Stimulated activated CD4-positive, alpha-beta T cell treated with anti-CD3 and anti-CD28 coated beads, Interleukin-12 subunit alpha, Interleukin-12 subunit beta, amount 100 ng/mL, for 4 hours (primary cell): ENCODE measurements at regions not wholly inside any gene's neighbourhood (a gene's known extent, or its start where the extent isn't known, plus 50 kb on each side); places are given as distances from the start of the nearest gene placed in this dataset.
A peak's percentile ranks its signal among the peaks of the same experiment; 100 is the strongest.

Experiments
- DNase-seq: peaks from one replicate; pipeline ENCODE4 v3.0.0-alpha.2; 2020

DNA sequence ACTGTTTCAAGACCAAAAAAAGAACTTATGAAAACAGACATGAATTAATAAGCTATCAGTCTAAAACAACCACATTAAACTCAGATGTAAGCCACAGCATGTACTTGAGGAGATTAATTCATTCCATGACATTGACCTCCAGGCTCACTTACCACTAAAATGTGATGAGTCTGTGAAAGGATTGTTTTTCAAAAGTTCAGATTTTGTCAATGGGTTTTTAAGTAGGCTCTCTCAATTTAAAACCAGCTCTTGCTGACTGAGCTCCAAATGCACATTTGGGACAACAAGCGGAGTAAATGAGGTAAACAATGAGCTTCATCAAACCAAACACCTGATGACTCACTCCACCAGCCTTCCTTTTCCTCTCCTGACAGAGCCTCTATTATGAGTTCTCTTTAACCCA, 197.0 kb downstream of the SIM1 start:
- DNase-seq = no peak

DNA sequence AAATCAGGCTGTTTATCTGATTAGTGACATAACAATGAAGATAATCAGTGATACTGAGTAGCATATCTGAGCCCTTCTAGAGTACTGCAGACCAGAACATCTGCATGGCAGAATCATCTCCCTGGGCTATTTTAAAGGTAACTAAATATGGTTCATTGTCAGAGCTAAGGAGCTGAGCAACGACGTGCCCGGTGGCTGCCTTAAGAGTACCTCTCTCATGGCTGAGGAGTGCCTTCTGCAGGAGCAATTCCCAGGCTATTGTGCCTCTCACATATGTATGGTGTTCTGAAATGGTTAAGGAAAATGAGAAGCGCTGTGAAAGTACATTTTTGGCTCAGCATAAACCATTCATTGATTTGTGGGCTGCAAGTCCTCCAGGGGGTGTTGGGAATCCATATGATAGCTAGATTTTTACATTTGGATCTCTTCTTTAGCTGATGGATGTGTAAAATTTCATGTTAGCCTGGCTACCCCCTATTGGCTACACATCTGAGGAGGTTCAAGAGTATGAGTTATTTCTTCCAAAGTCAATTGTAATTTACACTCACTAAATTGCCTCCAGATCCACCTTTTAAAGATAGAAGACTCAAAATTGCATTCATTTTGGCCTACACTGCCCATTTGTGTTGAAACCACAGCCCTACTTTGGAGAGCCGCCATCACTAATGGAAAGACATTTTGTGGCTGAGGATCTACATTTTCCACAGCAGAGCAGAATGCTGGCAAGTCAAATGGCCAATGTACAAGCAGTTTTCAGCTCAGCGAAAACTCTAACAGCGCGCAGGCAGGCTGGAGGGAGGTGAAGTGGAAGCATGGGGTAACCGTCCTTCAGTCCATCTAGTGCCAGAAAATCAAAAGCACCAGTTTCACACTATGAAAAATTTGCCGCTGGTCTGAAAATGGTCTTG, 198.0 kb downstream of the SIM1 start:
- DNase-seq = no peak

DNA sequence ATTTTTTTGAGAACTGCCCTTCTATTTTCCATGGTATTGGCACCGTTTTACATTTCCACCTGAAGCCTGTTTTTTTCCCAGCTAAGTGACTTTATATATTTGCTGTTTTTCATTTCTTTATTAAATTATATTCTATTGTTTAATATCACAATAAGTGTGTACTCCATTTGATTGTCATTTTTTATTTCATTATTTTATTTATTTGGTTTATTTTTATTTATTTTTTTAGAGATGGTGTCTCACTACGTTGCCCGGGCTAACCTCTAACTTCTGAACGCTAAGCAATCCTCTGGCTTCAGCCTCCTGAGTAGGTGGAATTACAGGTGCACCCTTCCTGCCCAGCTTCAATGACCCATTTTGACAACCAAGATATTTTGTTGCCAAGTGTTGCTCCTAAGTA, 202.6 kb downstream of the SIM1 start:
- no peak for DNase-seq

DNA sequence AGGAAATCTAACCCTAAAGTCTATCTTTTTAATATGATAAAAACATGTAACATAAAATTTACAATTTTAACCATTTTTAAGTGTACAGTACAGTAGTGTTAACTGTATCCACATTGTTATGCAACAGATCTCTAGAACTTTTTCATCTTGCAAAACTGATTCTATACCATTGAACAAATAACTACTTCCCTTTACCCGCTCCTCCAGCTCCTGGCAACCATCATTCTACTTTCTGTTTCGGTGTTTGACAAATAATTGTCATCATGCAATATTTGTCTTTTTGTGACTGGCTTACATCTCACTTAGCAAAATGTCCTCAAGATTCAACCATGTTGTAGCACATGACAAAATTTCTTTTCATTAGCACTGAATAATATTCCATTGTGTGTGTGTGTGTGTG, 203.2 kb downstream of the SIM1 start:
- DNase-seq = no peak

DNA sequence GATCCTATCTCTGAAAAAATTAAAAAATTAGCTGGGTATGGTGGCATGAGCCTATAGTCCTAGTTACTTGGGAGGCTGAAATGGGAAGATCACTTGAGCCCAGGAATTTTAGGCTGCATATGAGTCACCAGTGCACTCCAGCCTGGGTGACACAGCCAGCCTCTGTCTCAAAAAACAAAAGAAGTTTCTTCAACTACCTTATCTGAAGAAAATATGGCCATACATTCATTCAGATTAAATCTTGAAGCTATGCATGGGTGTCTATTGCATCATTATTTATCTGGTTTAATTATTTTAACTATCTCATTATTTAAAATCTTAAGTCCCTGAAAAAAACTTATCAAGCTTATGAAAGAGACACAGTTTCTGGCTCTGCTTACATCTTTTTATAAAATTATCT, 204.1 kb downstream of the SIM1 start:
- DNase-seq = no peak

DNA sequence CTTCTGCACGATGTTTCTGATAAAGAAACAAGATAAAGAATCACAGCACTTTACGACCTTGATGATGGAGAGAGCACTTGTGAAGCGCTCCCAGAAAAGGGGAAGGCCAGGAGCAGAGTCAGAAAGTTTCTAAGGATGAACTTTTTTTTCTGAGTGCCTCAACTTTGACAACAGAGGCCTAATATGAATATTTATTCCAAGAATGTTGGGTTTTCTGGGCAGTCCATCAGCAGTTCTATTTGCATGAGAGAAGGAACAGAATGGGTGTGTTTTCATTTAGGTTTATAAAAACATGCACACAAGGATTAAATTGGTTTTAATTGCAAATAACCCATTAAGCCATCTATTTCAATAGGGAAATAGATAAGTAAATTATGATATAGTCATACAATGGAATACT, 204.9 kb downstream of the SIM1 start:
- no peak for DNase-seq

DNA sequence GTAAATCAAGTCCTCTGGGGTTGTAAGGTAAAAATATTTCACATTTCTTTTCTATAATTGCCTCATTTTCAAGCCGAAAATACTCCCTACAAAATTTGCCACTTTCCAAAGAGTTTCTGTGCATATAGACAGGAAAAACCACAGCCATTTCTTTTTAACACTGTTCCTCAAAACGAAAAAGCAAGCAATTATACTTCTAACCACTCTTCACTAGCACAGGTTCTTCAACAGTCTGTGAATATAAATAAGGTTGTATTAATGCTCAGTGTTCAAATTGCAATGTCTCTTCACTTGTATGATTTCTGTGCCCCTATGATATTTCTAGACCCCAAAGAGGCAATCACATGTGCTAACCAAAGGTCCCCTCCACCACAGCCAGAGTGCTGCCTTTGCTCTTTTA, 206.0 kb downstream of the SIM1 start:
- DNase-seq = no peak

DNA sequence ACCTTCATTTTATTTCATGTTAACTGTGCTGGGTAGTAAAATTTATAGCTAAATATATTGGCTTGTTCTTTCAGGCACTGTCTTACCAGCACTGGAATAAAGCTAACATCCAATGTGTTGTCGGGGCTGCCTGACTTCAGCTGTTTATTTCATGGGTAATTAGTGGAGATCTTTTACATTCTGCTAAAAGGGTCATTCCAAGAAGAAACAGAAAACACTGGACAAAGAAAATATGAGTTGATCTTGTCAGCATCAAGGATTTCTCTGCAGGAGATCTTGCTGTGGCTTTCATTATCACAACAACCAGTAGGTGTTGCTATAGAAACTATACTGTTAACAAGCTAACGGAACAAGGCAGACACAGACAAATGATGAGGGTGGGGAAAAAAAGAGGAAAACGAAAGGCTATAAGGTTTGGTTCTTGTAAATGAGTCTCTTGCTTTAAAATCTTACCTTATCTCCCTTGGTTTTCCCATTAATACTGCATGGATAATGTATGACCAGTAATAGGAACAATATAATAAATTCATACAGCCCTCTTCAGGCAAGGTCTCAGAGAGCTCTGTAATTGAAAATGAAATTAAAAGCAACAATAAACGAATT, 206.8 kb downstream of the SIM1 start:
- DNase-seq = no peak

DNA sequence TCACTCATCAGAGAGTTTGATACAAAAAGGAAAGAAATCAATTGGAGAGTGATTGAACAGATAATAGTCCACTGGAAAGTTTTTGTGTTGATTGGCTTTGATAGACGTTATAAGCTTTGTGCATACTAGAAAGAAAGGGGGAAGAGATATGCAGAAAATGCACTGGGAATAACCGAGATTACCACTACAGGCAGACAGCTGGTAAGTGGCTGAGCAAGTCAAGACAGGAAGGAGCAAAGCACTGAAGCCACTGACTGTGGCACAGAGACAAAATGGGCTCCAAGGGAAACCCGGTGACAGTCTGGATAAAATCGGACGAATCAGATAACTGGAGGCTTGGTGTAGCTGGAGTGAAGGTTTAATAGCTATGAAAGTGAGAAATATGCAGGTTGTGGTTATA, 209.0 kb downstream of the SIM1 start:
- no peak for DNase-seq

DNA sequence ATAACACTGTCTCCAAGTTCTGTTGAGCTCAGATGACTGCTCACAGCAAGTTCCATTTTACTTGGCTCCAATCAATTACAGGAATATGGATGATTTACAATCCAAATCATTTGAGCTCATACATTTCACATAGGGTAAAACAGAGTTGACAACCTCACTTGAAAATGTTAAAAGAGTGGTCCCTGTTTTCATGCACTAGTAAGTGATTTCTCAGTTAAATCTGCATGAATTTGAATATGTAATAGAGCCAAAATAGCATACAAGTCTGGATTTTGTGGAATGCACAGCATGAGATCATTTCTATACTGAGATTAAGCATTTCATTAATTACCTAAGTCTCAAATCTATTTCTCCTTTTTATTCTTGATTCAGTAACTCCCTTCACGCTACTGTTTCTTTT, 217.6 kb downstream of the SIM1 start:
- no peak for DNase-seq

DNA sequence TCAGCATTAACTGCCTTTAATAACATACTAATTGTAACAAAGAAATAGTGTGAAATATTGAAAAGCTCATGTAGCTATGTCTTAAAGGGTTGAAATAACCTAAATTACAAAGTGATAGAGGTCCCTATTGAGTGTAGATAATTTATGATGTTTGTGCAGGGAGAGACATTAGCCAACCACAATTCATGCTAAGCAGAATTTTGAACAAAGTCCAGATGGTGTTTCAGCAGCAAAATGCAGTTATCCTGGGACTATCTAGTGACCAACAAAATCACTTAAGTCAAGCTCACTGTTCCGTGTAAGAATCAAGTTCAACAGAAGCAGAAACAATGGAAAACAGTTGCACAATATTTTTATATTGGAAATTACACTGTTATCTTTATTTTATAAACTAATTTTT, 218.5 kb downstream of the SIM1 start:
- DNase-seq = no peak

DNA sequence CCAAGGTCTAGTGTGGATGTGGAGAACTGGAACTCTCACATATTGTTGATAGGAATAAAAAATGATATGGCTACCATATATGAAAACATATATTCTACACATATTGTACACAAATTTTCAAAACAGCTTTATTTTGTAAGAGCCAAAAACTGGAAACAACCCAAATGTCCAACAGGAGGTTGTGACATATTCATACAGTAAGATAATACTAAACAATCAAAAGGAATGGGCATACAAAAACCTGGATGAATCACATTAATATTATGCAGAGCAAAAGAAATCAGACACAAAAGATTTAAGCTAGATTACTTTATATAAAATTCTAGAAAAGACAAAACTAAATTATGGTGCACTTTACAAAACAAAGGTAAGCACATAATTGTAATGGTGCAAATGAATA, 223.9 kb downstream of the SIM1 start:
- no peak for DNase-seq

DNA sequence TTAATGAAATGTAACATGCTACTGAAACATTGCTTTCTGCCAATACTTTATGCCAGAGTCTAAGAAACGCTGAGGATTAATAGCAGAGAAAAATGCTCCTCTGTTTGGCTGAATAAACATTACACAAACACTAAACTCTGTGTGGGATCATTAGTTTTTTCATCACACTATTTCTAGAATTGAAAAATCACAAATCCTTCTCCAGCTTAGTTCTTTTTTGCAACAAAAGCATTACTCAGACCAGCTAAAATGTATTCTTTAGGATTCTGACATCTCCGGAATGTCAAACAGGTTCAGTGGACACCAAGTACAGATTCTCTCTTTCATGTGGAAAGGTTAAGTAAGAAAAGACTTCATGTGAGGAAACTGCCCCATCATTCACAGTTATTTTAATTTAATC, 226.9 kb downstream of the SIM1 start:
- DNase-seq = no peak

DNA sequence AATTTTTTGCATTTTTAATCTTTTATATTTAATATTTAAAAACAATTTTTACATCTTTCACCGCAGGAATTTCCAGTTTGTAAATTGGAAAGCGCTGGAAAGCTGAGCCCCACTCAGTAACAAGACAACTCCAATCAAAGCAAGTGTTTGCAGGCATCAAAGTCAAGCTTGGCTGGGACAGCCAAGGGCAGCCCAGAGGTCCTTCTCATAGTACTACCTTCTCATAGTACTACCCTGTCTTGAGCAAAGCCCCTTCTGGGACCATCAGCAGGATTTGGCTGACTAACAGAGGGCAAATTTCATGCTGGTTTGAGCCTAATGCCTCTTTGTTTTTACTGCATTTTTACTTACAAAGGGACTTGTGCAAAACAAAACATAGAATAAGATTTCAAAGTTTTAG, 228.3 kb downstream of the SIM1 start:
- DNase-seq = no peak

DNA sequence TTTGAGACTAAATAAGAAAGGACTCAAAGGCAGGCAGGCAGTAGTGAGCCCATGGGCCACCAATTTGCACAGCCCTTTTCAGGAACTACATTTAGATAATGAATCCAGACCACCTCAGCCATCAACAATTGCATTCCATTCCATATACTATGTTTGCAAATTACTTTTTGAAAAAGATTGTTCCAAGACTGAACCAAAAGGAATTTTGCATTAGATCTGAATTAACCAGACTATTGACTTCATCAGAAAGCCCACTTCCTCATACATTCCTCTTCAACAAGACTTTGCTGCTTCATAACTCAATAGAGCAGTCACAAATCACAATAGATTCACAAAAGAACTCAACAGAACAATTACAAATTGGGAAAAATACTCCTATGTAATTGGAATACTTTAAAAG, 229.1 kb downstream of the SIM1 start:
- DNase-seq = no peak

DNA sequence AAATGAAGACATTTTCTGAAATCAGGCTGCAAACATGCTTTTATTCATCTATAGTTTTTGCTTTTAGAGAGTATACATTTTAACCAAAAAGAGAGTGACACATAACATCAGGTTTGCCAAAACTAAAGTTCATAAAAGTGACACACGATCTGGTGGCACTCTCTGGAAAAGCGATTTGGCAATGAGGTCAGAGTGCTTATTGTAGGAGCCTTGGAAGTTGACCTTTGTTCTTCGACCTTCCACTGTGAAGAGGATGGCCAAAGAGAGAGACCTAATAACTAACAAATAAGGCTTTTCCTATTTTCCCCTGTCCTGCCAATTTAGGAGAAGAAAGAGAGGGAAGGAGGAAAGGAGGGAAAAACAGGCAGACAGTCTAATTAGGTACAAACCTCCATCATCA, 230.1 kb downstream of the SIM1 start:
- no peak for DNase-seq

DNA sequence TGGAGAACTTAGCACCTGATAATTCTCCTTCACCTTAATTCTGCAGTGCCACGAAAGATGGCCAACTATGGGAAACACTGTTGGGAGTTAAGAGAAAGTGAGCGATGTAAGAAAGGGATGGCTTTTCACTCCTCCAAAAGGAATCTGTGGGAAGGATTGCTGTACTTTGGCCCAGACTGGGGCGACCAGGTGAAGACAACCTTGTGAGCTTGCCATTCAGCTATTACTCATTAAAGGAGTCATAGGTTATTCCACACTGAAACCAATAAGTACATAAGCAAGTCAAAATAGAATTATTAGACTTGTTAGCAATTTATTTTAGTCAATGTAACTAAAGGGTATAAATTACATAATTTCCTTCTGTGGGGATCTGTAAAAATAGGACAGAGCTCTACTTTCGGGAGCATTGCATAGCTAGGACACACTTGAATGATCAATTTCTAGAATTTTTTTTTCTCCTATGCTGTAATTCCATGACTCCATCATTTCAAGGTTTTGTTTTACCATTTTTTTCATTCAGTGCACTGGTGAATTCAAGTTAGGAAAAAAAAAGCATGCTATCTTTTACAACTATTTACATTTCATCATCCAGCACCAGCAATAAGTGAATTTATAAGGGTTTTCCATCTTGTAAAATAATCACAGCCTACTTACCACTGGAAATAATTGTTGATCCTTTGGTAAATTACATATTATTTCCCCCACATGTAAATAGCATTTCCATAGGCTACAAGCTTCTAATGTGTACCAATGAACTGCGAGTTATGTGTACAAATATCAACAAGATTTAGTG, 231.7 kb downstream of the SIM1 start:
- DNase-seq = no peak

DNA sequence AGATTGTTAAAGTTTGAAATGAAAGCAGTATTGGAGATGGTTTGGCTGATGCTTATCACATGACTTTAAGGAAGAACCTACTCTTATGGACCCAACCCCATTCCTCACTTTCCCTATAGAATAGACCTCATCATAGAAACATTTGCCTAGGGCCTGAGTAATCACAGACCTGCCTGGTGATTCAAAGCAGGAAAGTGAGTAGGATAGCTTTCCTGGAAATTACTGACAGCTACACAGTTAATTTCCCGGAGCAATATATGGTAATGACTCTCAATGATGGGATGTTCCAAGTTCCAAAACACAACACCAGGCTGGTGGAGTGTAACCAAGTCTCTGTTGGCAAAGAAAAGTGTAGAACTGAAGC, 233.8 kb downstream of the SIM1 start:
- DNase-seq = no peak

DNA sequence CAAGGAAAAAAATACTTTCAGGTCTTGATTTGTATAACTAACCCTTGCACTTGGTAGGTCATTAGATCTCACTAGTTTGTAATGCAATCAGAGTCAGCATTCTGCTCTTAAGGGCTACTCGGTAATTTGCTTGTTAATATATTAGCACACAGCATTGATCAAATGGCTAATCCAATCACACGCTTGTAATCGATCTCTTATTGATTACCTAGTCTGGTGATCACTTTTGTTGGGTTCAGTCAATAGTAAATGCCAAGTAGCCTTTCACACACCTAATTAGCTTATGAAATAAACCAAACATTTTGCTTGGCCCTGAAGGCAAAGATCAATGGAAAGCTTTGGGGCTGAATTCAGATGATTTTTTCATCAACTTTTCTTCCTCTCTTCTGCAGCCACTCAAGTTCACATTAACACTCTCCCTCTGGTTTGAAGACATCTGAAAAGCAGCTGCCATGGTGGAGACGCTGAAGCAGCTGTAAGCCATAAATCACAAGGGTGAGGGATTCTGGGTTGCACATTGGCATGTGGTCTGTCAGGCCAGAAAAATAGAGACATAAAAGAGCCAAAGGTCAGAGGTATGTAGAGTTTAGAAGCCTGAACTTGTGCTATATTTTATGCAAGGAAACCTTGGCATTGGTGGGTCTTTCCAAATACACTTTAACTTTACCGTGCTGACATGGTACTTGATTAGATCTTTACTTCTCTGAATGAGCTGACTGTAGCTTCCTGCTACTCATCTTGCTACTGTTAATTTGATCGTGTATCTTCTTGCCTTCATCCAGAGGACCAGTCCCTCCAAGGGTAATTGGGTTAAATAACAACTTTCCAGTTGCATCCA, 234.4 kb downstream of the SIM1 start:
- no peak for DNase-seq

DNA sequence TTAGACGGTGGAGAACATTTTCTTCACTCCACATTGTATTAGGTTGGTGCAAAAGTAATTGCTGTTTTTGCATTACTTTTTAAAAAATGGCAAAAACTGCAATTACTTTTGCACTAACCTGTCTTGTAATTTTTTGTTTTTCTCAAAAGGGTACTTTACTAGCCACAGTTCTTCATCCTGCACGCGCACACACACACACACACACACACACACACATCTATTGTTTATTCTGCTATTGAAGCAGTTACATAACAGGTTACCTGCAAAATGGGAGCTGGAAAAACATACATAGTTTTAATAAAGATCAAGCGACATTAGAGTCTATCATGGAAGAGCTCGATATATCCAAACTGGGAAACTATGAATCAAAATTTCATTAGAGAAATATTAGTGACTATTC, 235.2 kb downstream of the SIM1 start:
- DNase-seq = no peak

DNA sequence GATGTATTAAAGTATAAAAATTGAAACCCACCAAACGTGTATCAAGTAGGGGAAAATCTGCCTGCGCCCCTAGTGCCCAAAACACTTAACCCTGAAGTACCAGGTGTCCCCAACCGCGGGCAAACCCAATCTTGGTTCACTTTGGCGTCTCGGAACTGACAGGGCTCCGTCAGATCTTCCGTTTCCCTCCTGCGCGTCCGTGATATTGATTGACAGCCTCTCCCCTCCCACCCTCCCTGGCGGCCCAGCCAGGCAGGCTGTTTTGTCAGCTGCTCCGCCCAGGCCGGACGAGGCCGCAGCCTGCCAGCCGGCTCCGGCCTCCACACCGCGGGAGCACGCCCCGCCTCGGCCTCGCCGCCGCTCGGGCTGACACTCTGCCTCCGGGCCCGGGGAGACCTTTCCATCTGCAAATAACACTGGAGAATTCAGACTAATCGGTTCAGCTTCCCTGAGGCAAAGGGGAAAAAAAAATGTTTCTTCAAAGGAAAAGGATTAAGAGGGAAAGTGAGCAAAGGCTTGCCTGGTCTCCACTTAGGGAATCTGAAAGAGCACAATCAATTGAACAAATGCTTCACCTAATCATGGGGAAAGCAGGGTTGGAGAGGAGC, 234.9 kb upstream of the MCHR2 start:
- peak; percentile 5 for DNase-seq

DNA sequence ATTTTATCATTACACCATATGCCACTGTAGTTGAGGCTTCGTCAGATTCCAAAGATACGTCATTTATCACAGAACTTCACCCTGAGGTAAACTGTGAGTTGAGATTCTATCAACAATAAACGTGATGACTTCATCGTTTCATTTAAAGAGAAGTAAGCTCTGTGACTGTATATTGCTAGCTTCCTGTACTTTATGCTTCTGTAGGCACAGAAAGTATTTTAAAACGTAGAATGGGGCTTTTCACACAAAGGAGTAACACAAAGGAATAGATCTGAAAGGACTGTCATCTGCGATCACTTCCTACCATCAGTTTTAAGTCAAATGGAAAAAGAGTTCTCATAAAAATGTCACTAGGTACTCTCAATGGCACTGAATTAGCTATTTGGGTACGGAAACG, 234.4 kb upstream of the MCHR2 start:
- DNase-seq = no peak

DNA sequence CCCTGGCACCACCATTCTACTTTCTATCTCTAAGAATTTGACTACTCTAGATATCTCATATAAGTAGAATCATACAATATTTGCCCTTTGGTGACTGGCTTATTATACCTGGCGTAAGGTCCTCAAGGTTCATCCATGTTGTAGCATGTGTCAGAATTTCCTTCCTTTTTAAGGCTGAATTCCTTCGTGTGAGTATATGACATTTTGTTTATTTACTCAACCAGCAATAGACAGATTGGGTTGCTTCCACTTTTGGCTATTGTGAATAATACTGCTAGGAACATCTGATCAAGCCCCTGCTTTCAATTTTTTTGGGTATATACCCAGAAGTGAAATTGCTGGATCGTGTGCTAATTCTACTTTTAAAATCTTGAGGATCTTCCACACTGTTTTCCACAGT, 232.8 kb upstream of the MCHR2 start:
- no peak for DNase-seq
